Immature natural killer cell (primary cell): ENCODE measurements at regions not wholly inside any gene's neighbourhood (a gene's known extent, or its start where the extent isn't known, plus 50 kb on each side); places are given as distances from the start of the nearest gene placed in this dataset.

Experiments
- DNase-seq, 3 donors: peaks; one replicate each; pipeline ENCODE4 v3.0.0; 2022; ENCODE audit warnings: mixed read lengths in 1 of 3
- H3K27ac Mint-ChIP-seq, 6 donors: one replicate each; pipeline ENCODE4 v1.8.0; 2020; ENCODE audit warnings: mixed read lengths in 6 of 6, mild to moderate bottlenecking in 5 of 6, inconsistent platforms in 4 of 6, moderate library complexity in 3 of 6
- H3K27me3 Mint-ChIP-seq, 3 donors: one replicate each; pipeline ENCODE4 v1.8.0; 2020 to 2021; ENCODE audit warnings: low read depth in 3 of 3, mild to moderate bottlenecking in 3 of 3, mixed read lengths in 3 of 3, moderate library complexity in 3 of 3, inconsistent platforms in 1 of 3
- H3K36me3 Mint-ChIP-seq, 3 donors: one replicate each; pipeline ENCODE4 v1.8.0; 2020; ENCODE audit warnings: mixed read lengths in 3 of 3, inconsistent platforms in 2 of 3, mild to moderate bottlenecking in 2 of 3
- H3K4me1 Mint-ChIP-seq, 2 donors: one replicate each; pipeline ENCODE4 v1.8.0; 2020; ENCODE audit warnings: inconsistent platforms in 2 of 2, mild to moderate bottlenecking in 2 of 2, mixed read lengths in 2 of 2, moderate library complexity in 1 of 2
- H3K4me3 Mint-ChIP-seq, 5 donors: one replicate each; pipeline ENCODE4 v1.8.0; 2020; ENCODE audit warnings: mild to moderate bottlenecking in 5 of 5, mixed read lengths in 5 of 5, inconsistent platforms in 3 of 5, moderate library complexity in 3 of 5
- H3K9me3 Mint-ChIP-seq, 6 donors: one replicate each; pipeline ENCODE4 v1.8.0; 2020; ENCODE audit warnings: mild to moderate bottlenecking in 6 of 6, mixed read lengths in 6 of 6, inconsistent platforms in 4 of 6, moderate library complexity in 3 of 6

GRCh38 chr5:4013106-4013898 is 417.7 kb downstream of the IRX1 start:
- H3K4me3 Mint-ChIP-seq, result no peak overlapping the region
- H3K4me1 Mint-ChIP-seq, result peaks cover 23 to 25% of the 10 kb centered on the region in 2 donors

GRCh38 chr5:4015709-4016108 is 420.1 kb downstream of the IRX1 start:
- Mint-ChIP-seq H3K4me3 (peak overlapping the region in 3 of 5 donors; percentile 16 to 53 (median 38)), H3K27me3 (peaks cover 0 to 1% (median 0%) of the 10 kb centered on the region in 3 donors), H3K36me3 (no peaks in the 10 kb centered on the region), H3K27ac (peak overlapping the region in 4 of 6 donors; percentile 42 to 85 (median 68)), H3K4me1 (peaks cover 23 to 34% of the 10 kb centered on the region in 2 donors), H3K9me3 (no peaks in the 10 kb centered on the region)
- no peak for DNase-seq

More at GRCh38 chr5:4013106-4013898, 417.7 kb downstream of the IRX1 start:
- H3K27me3 Mint-ChIP-seq, result peaks cover 0 to 3% (median 0%) of the 10 kb centered on the region in 3 donors
- H3K36me3 Mint-ChIP-seq, result no peaks in the 10 kb centered on the region
- H3K9me3 Mint-ChIP-seq, result no peaks in the 10 kb centered on the region
- no peak for DNase-seq
- H3K27ac Mint-ChIP-seq, result no peak overlapping the region

GRCh38 chr5:4017076-4017803 is 421.6 kb downstream of the IRX1 start:
- H3K4me1 Mint-ChIP-seq, result peaks cover 23 to 34% of the 10 kb centered on the region in 2 donors
- no peaks in the 10 kb centered on the region for H3K36me3 Mint-ChIP-seq
- peaks cover 0 to 4% (median 0%) of the 10 kb centered on the region in 6 donors for H3K9me3 Mint-ChIP-seq
- H3K27me3 Mint-ChIP-seq, result peaks cover 0 to 1% (median 0%) of the 10 kb centered on the region in 3 donors
- no peak for DNase-seq
- peak overlapping the region in 4 of 6 donors; percentile 32 to 83 (median 38) for H3K27ac Mint-ChIP-seq
- H3K4me3 Mint-ChIP-seq, result peak overlapping the region in 1 of 5 donors; percentile 31

GRCh38 chr5:4018007-4018406 is 422.4 kb downstream of the IRX1 start:
- H3K27ac Mint-ChIP-seq, result no peak overlapping the region
- H3K36me3 Mint-ChIP-seq, result no peaks in the 10 kb centered on the region
- no peak overlapping the region for H3K4me3 Mint-ChIP-seq
- H3K27me3 Mint-ChIP-seq, result peaks cover 0 to 3% (median 1%) of the 10 kb centered on the region in 3 donors
- peaks cover 0 to 4% (median 0%) of the 10 kb centered on the region in 6 donors for H3K9me3 Mint-ChIP-seq
- no peak for DNase-seq
- H3K4me1 Mint-ChIP-seq, result peaks cover 23 to 34% of the 10 kb centered on the region in 2 donors

GRCh38 chr5:4019009-4019769 is 423.6 kb downstream of the IRX1 start:
- H3K27ac Mint-ChIP-seq, result peak overlapping the region in 1 of 6 donors; percentile 31
- peaks cover 0 to 3% (median 1%) of the 10 kb centered on the region in 3 donors for H3K27me3 Mint-ChIP-seq
- DNase-seq, result no peak
- H3K36me3 Mint-ChIP-seq, result no peaks in the 10 kb centered on the region
- peaks cover 23 to 33% of the 10 kb centered on the region in 2 donors for H3K4me1 Mint-ChIP-seq
- H3K4me3 Mint-ChIP-seq, result no peak overlapping the region
- peaks cover 0 to 6% (median 0%) of the 10 kb centered on the region in 6 donors for H3K9me3 Mint-ChIP-seq

- no peak for DNase-seq
- H3K4me3 Mint-ChIP-seq, result no peak overlapping the region
- no peaks in the 10 kb centered on the region for H3K36me3 Mint-ChIP-seq
- H3K27me3 Mint-ChIP-seq, result peaks cover 0 to 3% (median 1%) of the 10 kb centered on the region in 3 donors
- H3K4me1 Mint-ChIP-seq, result peaks cover 23 to 30% of the 10 kb centered on the region in 2 donors
- H3K9me3 Mint-ChIP-seq, result peaks cover 0 to 6% (median 0%) of the 10 kb centered on the region in 6 donors
- H3K27ac Mint-ChIP-seq, result no peak overlapping the region
These were observed 424.2 kb downstream of the IRX1 start for GRCh38 chr5:4019841-4020240.

GRCh38 chr5:4020400-4020799 is 424.8 kb downstream of the IRX1 start:
- DNase-seq, result no peak
- no peak overlapping the region for H3K4me3 Mint-ChIP-seq
- H3K27me3 Mint-ChIP-seq, result peaks cover 0 to 3% (median 1%) of the 10 kb centered on the region in 3 donors
- H3K9me3 Mint-ChIP-seq, result peaks cover 0 to 6% (median 0%) of the 10 kb centered on the region in 6 donors
- no peaks in the 10 kb centered on the region for H3K36me3 Mint-ChIP-seq
- peak overlapping the region in 1 of 6 donors; percentile 15 for H3K27ac Mint-ChIP-seq
- peaks cover 20 to 27% of the 10 kb centered on the region in 2 donors for H3K4me1 Mint-ChIP-seq

- H3K4me1 Mint-ChIP-seq, result peaks cover 4 to 13% of the 10 kb centered on the region in 2 donors
- DNase-seq, result no peak
- no peak overlapping the region for H3K4me3 Mint-ChIP-seq
- H3K27me3 Mint-ChIP-seq, result peaks cover 0 to 3% (median 0%) of the 10 kb centered on the region in 3 donors
- H3K9me3 Mint-ChIP-seq, result peaks cover 0 to 6% (median 0%) of the 10 kb centered on the region in 6 donors
- no peak overlapping the region for H3K27ac Mint-ChIP-seq
- H3K36me3 Mint-ChIP-seq, result no peaks in the 10 kb centered on the region
These were observed 426.5 kb downstream of the IRX1 start for GRCh38 chr5:4022056-4022670.

GRCh38 chr5:4023091-4023752 is 427.6 kb downstream of the IRX1 start:
- peaks cover 0 to 9% of the 10 kb centered on the region in 2 donors for H3K4me1 Mint-ChIP-seq
- H3K27me3 Mint-ChIP-seq, result peaks cover 0 to 3% (median 0%) of the 10 kb centered on the region in 3 donors
- H3K9me3 Mint-ChIP-seq, result peaks cover 0 to 7% (median 0%) of the 10 kb centered on the region in 6 donors
- H3K27ac Mint-ChIP-seq, result no peak overlapping the region
- H3K4me3 Mint-ChIP-seq, result no peak overlapping the region
- DNase-seq, result no peak
- no peaks in the 10 kb centered on the region for H3K36me3 Mint-ChIP-seq

GRCh38 chr5:4023753-4024335 is 428.2 kb downstream of the IRX1 start:
- peaks cover 0 to 3% (median 0%) of the 10 kb centered on the region in 3 donors for H3K27me3 Mint-ChIP-seq

GRCh38 chr5:4027088-4027734 is 431.6 kb downstream of the IRX1 start:
- peaks cover 5 to 8% (median 6%) of the 10 kb centered on the region in 3 donors for H3K36me3 Mint-ChIP-seq
- no peak overlapping the region for H3K27ac Mint-ChIP-seq
- no peak for DNase-seq

More at GRCh38 chr5:4023753-4024335, 428.2 kb downstream of the IRX1 start:
- peaks cover 0 to 7% (median 0%) of the 10 kb centered on the region in 6 donors for H3K9me3 Mint-ChIP-seq
- H3K36me3 Mint-ChIP-seq, result no peaks in the 10 kb centered on the region
- H3K27ac Mint-ChIP-seq, result no peak overlapping the region
- H3K4me1 Mint-ChIP-seq, result peaks cover 0 to 4% of the 10 kb centered on the region in 2 donors
- no peak overlapping the region for H3K4me3 Mint-ChIP-seq
- no peak for DNase-seq

GRCh38 chr5:4028384-4028783 is 432.8 kb downstream of the IRX1 start:
- Mint-ChIP-seq H3K27ac (no peak overlapping the region), H3K36me3 (peaks cover 6 to 8% (median 8%) of the 10 kb centered on the region in 3 donors), H3K4me3 (no peak overlapping the region), H3K4me1 (no peaks in the 10 kb centered on the region), H3K27me3 (peaks cover 0 to 2% (median 0%) of the 10 kb centered on the region in 3 donors), H3K9me3 (peaks cover 3 to 17% (median 7%) of the 10 kb centered on the region in 6 donors)
- no peak for DNase-seq

More at GRCh38 chr5:4027088-4027734, 431.6 kb downstream of the IRX1 start:
- Mint-ChIP-seq H3K4me1 (no peaks in the 10 kb centered on the region), H3K27me3 (peaks cover 0 to 3% (median 2%) of the 10 kb centered on the region in 3 donors), H3K9me3 (peaks cover 3 to 14% (median 7%) of the 10 kb centered on the region in 6 donors), H3K4me3 (no peak overlapping the region)
